HG03280 (cell line): ENCODE measurements at regions not wholly inside any gene's neighbourhood (a gene's known extent, or its start where the extent isn't known, plus 50 kb on each side); places are given as distances from the start of the nearest gene placed in this dataset.

Experiments used
- ATAC-seq: cut with Tn5 transposase; IDR thresholded peaks from one replicate; pipeline ENCODE4 v1.9.1; 2021; ENCODE audit warnings: mild to moderate bottlenecking, moderate library complexity; ENCODE audit not compliant: unreplicated experiment

DNA sequence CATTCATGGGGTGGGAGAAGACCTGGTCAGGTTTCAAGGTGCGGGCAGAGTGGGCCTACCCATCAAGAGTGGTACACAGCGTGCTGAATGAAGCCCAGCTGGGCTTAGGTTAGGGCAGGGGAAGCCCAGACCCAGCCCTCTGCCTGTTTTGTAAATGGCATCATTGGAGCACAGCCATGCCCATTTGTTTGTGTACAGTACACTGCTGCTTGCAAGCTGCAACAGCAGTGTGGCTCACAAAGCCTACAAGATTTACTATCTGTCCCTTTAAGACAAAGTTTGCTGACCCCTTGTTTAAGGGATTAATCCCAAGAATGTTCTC, 230.1 kb upstream of the TNRC6C start:
- no peak for ATAC-seq

DNA sequence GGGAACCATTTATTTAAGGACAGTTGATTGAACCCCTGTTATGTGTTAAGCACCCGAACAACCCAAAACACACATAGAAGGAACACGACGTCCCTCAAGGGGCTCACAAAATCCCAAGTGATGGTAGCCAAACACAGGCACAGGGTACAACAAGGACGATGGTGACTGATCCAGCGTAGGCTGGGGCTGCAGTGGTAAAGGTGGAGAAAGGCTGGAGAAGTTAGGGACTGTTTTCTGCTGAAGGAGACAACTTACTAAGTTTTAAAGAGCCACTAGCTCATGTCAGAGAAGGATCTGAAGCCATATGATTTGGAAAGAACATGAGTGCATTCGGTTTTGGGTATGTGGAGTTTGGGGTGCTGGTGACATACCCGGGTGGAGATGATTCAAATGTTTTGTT, 229.6 kb upstream of the TNRC6C start:
- no peak for ATAC-seq

DNA sequence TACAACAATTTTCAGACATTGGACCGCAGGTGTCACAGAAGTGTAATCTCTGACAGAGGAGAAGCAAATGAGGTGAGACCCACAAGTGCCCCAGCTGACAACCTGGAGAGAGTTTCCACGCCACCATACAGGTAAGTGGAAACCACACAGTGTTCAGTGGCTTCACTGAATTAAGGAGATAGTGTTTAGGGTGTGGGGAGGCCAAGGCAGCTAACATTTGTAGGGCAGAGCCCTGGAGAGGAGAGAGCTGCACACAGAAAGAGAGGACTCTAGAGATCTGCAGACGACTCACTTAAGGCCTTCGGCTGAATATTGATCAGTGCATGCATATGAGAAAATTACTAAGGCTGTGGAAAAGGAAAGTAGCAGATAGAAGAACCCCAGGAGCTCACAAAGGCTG, 228.9 kb upstream of the TNRC6C start:
- ATAC-seq = no peak

DNA sequence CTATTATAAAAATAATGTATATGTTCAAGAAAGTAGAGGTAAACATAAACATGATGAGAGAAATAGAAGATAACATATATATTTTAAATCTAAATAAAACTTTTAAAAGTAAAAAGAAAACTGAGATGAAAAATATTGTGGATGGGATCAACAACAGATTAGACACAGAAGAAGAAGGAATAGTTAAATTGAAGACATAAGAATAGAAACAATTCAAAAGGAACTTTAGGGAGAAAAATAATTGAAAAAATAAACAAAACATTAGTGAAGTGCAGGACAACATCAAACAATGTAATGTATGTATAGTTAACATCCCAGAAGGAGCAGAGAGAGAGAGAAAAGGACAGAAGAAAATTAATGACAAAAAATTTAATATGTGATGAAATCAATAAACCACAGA, 228.1 kb upstream of the TNRC6C start:
- no peak for ATAC-seq

DNA sequence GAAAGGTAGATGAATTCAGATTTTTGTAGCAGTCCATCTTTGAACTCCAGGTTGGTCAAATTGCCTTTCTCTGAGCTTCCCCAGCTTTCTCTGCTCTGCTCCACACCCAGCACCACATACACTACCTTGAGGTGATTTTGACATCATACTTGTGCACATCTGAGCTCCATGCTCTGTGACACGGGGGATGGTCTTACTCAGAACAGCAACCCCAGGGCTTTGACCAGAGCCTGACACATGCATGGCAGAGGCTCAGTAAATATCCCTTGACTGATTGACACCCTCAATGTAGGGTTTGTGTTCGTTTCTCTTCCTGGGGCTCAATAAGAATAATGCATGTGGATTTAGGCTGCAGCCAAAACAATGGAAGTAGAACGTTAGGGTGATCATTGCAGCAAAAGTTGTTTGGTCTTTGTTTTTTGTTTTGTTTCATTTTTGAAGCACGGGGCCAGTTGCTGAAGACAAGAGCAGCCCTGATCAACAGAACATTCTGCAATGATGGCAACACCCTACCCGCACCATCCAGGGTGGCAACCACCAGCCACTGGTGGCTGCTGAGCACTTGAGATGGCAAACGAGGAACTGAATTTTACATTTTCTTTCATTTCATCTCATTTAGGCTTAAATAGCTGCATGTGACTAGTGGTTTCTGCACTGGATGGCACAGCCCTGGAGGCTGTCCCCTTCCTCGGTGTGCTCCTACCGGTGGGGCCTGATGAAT, 224.8 kb upstream of the TNRC6C start:
- ATAC-seq = no peak

DNA sequence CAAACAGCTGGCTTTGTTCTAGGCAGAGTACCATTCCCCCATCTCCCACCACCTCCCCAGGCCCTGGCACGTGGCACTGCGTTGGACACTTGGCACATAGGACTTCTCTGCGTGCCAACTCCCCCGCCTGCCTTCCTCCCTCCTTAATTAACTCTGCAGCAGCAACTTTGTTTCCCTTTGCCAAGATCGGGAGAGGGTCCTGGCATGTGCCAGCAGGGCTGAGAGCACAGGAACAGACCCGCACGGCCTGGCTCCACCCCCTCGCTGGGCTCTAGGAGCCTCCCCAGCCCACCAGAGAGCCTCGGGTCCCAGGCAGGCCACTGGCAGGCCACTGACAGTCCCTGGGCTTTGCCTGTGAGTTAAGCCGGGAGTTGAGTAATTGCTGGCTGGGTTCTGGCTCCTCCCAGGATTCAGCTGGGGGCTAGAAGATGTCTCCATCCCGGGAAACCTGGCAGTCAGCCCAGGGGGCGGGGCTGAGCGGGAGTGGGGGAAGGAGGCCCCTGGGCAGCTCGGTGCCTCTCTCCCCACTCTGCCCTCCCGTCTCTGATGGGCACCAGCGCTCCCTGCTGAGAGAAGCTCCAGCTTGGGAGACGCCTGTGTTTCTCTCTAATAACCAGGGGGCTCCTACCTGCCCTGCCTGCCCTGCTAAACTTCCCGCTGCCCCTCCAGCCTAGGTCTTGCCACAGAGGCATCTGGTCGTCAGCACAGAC, 224.0 kb upstream of the TNRC6C start:
- ATAC-seq = no peak

DNA sequence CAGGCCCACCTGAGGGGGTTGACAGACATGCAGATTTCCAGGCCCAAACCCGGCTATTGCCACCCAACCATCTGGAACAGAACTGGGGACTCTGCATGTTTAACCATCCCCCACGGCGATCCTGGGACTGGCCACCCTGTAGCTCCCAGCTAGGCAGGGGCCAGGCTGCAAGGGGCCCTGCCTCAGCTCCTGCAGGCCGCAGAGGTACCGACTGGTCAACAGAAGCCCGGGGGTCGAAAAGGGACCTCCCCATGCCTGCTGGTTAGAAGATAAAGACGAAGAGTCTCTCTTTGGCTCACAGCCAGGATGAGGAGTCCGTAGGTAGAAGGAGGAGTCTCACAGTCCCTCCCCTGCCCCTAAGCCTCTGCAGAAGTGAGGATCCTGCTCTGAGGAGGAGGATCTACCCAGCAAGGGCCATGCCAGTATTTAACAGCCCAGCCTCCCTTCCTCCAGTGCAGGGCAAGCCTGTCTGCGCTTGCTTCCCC, 223.4 kb upstream of the TNRC6C start:
- no peak for ATAC-seq

DNA sequence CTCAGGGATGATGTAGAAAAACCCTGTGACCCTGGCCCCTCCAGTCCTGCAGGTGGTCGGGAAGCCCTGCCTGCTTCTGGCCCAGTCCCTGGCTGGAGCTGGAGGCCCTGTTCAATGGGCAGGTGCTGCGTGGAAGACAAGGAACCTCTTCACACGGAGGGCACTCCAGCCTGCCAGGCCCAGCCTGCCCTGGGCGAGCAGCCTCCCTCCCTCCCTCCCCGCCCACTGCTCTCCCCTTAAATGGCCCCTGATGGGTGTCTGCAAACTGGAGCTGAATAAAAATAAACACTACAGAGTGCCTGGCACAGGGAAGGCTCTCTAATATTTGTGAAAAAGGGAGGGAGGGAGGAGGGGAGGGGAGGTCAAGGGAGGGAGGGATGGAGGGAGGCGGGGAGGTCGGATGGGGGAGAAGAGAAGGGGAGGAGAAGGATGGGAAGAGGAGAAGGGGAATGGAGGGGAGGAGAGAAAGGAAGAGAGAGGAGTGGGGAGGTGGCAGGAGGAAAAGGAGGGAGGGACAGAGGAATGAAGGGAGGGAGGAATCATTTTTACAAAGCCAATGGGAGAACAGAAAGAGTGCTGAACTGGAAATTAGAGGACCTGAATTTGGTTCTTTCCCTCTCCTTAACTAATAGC, 222.8 kb upstream of the TNRC6C start:
- no peak for ATAC-seq

DNA sequence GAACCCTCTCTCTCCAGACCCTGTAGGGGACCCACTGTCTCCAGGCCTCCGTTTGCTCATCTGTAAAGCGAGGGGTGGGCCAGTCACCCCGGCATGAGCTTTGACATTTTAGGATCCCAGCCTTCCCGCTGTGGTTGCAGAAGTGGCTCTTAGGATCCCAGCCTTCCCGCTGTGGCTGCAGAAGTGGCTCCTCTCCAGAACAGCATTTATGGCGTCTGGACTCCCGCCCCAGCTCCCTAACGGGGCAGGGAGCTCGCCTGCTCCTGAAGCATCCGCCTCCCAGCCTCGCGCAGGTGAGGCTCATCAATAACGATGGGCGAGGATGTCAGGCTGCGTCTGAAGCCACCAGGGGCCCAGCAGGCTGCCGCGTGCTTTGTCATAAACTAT, 222.3 kb upstream of the TNRC6C start:
- ATAC-seq = no peak

DNA sequence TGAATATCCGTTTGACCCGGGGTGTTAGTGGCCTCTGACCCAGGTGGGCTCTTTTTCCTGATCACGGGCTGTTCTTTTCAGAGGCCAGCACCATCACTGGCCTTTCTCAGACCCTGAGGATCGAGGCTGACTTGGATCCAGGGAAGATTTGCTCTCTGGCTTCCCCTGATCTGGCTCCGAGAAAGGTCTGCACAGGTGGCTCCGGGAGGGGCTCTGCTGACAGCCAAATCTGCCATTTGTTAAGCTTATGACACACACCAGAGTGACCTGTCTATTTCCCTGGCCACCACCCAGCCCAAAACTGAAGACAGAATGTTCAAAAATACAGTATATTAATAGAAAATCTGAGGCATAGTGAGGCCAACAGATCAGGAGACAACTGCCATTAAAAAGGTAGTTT, 221.8 kb upstream of the TNRC6C start:
- ATAC-seq = no peak

DNA sequence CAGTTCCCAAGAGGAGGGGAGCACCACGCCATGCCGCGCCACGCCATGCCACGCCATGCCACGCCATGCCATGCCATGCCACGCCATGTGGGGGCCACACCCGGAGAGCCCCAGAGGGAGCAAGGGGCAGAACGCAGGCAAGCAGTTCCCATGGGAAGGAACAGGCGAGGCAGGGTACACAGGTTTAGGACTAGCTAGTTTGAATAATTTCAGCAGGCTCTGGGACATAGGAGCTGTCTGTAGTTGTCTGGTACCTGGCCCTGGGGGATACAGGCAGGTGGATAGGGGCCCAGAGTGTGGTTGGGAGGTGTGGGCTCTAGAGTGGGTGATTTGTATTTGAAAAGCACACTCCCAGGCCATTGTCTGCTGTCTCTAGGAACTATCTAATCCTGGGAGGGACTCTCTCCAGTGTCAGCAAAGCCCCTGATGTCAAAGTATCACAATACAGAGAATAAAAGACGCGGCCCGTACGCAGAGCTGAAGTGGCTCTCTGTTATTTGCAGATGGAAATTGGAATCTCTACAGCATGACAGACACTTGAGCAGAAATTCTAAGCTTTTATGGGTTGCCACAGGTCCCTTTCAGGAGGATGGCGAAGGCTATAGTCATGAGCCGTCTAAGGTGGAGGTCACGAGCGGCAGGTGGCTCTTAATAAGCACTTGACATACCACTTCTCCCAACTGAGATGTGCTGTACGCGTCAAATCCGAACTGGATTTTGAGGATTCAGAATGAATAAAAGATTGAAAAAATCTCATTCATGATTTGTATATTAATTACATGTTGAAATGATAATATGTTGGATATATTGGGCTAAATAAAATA, 220.8 kb upstream of the TNRC6C start:
- no peak for ATAC-seq

DNA sequence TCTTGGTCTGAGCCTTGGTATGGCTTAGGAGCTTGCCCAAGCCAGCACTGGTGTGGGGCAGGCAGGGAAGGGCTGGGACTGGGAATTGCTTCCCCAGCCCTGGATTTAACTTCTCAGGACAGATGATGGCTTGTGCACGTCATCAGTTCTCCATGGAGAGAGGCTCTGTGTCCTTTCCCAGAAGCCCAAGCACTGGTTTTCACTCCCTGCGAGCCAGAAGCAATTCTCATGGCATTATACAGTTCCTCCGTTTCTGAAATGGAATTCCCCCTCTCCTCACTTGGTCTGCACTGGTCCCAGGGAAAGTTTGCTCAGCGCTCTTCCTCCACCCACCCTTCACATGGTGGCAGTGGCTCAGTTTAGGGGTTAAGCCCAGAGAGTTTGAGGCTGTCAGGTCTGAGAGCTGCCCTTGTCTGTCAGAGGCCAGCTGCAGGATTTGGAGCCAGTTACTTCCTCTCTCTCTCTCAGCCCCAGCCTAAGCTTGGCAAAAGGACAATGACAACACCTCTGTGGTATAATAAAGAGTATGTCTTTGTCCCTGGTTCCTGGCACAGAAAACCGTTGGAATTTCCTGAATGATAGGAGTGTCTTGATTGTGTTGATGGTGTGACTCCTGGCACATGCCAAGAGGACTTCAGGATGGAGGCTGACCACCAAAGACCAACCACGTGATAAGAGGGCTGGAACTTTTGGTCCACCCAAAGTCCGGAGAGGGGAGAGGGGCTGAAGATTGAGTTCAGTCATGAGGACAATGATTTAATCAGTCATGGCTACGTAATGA, 219.6 kb upstream of the TNRC6C start:
- ATAC-seq = no peak

DNA sequence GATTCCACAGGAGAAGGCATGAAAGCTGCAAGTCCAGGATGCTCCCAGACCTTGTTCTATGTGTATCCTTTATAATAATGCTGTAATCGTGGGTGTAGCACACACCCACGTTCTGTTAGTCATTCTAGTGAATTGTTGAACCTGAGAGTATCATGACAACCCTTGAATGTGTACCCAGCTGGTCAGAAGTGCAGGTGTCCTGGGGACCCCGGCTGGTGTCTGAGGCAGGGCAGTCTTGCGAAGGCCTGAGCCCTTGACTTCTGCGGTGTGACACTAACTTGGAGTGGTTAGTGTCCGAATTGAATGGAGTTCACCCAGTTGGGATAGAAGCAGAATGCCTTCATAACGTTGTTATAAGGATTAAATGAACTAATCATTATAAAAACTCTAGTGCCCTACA, 218.0 kb upstream of the TNRC6C start:
- no peak for ATAC-seq

DNA sequence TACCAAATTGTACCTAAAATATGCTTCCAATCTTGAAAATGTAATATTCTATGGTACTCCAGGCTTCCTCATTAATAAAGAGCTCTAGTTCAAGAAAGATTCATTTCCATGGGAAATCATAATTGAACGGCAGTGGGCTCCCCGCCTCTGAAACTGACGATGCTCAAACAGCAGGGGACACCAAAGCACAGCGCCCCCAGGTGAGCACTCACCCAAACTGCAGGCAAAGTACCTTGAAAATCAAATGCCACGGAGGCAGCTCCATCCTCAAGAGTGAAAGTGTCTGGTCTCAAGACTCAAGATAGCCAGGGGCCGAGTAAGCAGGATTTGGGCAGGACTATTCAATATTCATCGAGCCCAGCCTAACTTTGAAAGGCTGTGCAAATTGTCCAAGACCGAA, 217.4 kb upstream of the TNRC6C start:
- ATAC-seq = no peak

DNA sequence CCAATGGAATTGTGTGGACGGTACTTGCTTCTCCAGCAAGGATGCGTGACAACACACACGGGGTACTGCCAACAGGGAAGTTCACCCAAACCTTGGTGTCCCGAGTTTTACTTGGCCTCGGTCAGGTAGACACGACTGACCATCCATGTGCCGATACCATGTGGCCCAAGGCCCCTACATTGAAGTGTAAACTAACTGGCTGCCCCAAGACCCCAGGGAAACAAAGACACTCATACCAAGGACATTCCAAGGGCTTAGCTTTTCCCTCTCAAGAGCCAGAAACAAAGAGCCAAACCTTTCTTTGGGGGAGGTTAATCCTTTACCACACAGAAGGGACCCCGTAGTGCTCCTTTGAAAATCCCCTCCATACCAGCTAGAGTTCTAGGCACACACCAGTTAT, 215.9 kb upstream of the TNRC6C start:
- no peak for ATAC-seq

DNA sequence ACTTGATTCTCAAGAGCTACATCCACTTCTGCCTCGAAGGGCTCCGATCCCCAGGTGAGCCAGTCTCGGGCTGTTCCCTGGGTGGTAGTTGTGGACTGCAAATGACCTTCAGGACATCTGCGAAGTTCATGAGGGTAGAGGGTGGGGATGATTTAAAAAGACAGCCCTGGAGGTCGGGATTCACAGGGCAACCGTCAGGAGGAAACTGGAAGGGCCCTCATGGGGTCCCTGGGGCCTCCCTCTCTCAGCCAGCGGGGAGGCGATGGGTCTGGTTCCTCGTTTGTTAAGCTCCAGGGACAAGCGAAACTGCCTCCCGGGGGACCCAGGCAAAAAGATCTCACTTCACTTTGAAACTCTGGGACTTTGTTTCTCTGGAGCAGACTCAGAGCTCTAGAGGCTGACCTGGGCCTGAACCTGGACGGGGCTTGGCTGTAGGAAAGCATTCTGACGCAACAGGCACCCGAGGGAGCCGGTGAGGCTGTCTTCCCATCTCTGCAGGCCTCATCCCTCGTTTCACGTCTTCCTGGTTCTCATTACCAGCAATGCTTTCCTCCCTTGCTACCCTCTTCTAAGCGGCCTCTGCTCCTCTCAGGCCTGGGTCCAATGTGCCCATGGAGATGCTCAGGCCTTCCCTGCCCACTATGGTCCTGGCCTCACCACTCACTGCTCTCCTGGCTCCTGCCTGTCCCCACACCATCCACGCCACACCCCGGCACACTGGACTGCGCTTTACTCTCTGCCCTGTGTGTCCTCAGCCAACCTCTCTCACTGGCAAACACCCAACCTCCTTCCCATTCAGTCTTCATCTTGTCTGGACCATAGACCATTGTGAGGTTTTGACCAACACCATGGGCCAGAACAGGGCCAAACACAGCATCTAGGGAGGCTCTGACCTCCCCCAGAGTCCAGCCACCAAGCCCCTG, 214.2 kb upstream of the TNRC6C start:
- ATAC-seq = no peak

DNA sequence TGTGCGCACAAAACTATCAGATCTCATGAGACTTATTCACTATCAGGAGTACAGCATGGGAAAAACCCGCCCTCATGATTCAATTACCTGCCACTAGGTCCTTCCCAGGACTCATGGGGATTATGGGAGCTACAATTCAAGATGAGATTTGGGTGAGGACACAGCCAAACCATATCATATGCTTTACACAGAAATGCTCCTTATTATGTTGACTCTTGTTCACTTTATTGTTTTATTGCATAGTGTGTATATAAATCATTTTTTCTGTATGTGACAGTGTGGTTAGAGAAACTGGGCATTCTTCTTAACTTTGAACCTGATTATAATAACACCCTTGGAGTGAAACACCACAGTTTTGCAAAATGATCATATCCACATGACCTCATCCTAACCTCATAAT, 212.8 kb upstream of the TNRC6C start:
- ATAC-seq = no peak

DNA sequence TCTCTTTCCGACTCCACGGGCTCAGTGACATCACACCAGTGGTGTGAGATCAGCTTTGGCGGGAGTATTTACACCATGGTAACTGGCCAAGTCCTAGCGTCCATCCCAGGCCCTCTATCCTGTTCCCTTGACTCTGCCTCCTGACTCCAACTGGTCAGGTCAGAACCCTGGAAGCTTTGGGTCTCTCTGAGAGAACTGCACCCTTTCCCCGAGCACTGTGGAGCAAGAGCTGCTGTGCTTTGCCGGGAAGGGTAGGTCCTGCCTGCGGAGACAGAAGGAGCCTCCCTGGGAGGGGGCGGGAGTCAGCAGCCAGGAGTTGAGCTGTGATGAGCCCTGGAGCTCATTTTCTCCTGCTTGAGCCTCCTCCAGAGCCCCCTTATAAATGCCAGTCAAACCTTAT, 212.1 kb upstream of the TNRC6C start:
- no peak for ATAC-seq

DNA sequence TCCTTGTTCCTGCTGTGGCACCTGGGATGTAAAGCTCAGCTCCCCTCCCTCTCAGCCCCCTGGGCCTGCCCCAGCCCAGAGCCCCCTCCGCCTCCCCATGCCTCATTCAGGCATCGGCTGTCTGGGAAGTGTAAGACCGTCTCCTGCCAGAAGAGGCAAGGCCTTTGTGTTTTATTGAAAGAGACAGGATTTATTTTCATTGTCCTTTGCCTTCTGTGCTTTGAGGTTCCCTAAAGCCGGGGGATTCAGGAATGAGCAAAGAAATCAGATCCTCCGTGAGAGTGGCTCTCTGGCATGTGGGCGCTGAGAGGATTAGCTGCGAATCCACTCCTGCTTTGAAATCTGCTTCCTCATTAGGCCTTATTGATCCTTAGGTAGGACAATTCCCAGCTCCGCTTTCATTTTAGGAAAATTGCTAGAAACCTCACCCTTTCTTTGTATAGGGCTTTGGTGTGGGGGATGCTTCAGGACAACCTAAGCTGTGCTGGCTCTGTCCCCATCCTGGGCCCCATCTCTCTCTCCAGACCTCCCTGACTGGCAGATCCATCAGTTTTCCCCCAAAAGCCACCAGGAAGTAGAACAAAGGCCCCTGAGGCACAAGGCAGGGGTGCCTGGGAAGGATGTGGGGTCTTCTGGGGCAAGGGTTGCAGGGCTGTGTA, 211.5 kb upstream of the TNRC6C start:
- no peak for ATAC-seq
